Type B pancreatic cell (in vitro differentiated cells): ENCODE measurements at regions not wholly inside any gene's neighbourhood (a gene's known extent, or its start where the extent isn't known, plus 50 kb on each side); places are given as distances from the start of the nearest gene placed in this dataset.
"Not testable (repeated sequence)": the region's sequence is repeated elsewhere in the genome, so short reads cannot be mapped to it uniquely, and the experiment has no call there.

Source experiments
- DNase-seq: peaks from one replicate; pipeline ENCODE4 v3.0.0; 2021; ENCODE audit warnings: mixed read lengths; ENCODE audit not compliant: unreplicated experiment; ENCODE audit errors: extremely low spot score
- H3K27ac Mint-ChIP-seq: 2 replicates; pipeline ENCODE4 v1.8.0; 2021; ENCODE audit warnings: mild to moderate bottlenecking, mixed read lengths
- H3K27me3 Mint-ChIP-seq: 2 replicates; pipeline ENCODE4 v1.8.0; 2021; ENCODE audit warnings: mixed read lengths
- H3K36me3 Mint-ChIP-seq: 2 replicates; pipeline ENCODE4 v1.8.0; 2021; ENCODE audit warnings: mixed read lengths
- H3K4me1 Mint-ChIP-seq: one replicate; pipeline ENCODE4 v1.8.0; 2021; ENCODE audit warnings: mixed read lengths; ENCODE audit not compliant: unreplicated experiment
- H3K4me3 Mint-ChIP-seq: 2 replicates; pipeline ENCODE4 v1.8.0; 2021; ENCODE audit warnings: mild to moderate bottlenecking, mixed read lengths
- H3K9me3 Mint-ChIP-seq: 2 replicates; pipeline ENCODE4 v1.8.0; 2021; ENCODE audit warnings: mixed read lengths
- TF ChIP-seq, protein P1 (sequence below): fragments of 200-600 bp; sonication (generic); conservative IDR thresholded peaks from 2 replicates; pipeline ENCODE4 v1.5.0; 2021; ENCODE audit warnings: antibody characterized with exemption, mild to moderate bottlenecking

DNA sequence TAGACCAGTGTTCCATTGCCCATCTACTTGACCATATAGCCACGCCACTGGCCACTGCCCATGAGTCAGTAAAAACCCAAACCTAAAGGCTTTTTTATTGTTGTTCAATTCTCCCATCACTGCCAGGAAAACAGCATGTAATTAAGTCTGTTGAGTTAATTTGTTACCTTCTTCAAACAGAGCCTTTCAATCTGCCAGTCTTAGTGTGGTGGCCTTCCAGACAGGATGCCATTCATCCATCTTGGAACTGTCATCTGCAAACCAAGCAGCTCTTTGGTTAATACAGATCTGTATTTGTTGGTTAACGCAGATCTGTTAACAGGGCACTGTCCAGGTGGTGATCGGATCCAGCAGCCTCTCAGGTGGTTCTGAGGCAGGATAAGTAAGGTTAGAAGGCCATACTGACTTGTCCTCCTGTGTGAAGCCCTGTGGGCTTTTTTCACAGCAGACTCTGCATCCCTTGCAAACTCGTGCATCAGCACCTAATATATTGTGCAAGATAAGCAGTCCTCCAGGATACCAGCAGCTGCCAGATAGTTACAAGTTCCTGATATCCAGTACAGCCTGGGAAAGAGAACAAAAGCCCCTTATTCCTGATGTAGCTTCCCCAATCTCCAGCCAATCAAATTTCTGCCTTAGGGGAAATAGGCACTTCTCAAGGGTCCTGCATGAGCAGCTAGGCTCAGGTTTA, 59.1 kb upstream of the DHRS4 start:
- Mint-ChIP-seq H3K4me1 (no peaks in the 10 kb centered on the region), H3K9me3 (no peaks in the 10 kb centered on the region), H3K27ac (no peak overlapping the region), H3K27me3 (no peaks in the 10 kb centered on the region), H3K36me3 (no peaks in the 10 kb centered on the region), H3K4me3 (no peak overlapping the region)
- TF ChIP-seq, protein P1, sequence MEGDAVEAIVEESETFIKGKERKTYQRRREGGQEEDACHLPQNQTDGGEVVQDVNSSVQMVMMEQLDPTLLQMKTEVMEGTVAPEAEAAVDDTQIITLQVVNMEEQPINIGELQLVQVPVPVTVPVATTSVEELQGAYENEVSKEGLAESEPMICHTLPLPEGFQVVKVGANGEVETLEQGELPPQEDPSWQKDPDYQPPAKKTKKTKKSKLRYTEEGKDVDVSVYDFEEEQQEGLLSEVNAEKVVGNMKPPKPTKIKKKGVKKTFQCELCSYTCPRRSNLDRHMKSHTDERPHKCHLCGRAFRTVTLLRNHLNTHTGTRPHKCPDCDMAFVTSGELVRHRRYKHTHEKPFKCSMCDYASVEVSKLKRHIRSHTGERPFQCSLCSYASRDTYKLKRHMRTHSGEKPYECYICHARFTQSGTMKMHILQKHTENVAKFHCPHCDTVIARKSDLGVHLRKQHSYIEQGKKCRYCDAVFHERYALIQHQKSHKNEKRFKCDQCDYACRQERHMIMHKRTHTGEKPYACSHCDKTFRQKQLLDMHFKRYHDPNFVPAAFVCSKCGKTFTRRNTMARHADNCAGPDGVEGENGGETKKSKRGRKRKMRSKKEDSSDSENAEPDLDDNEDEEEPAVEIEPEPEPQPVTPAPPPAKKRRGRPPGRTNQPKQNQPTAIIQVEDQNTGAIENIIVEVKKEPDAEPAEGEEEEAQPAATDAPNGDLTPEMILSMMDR, result no peak
- no peak for DNase-seq

DNA sequence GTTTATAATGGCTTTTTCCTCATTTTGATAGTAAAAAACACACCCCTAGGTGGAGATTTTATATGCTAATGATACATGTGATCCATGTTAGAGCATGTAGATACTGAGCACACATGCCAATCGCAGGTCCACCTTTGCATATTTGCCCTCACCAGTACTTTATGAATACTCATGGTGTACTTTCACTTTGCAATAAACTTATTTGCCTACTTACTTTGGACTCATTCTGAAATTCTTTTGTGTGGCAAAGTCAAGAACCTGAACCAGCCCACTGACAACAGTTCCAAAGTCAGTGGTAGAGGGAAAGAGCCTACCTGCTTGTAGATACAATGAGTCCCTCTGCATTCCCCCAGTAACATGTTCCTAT, 58.5 kb upstream of the DHRS4 start:
- Mint-ChIP-seq H3K4me1 (no peaks in the 10 kb centered on the region), H3K9me3 (no peaks in the 10 kb centered on the region), H3K27ac (no peak overlapping the region), H3K36me3 (no peaks in the 10 kb centered on the region), H3K4me3 (no peak overlapping the region), H3K27me3 (no peaks in the 10 kb centered on the region)
- DNase-seq, result no peak
- TF ChIP-seq, protein P1, result no peak

DNA sequence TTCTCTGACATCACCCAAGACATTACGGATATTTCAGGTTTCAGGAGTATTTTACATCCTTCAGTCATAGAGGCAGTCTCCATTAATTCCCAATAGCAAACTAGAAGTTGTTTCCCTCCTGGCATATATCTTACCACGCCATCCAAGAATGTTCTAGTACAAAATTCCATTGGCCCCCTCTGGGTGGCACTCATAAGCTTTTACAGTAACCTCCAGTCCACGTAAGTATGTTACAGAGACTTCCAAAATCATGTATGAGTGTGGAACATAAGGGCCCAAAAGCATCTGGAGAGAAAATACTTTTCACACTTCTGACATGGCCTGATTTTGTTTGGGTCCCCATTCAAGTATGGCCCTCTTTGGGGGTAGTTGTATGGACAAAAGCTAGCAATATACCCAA, 58.1 kb upstream of the DHRS4 start:
- no peak overlapping the region for H3K4me3 Mint-ChIP-seq
- no peak for DNase-seq
- H3K27ac Mint-ChIP-seq, result no peak overlapping the region
- H3K27me3 Mint-ChIP-seq, result no peaks in the 10 kb centered on the region
- H3K4me1 Mint-ChIP-seq, result no peaks in the 10 kb centered on the region
- TF ChIP-seq, protein P1, result no peak
- no peaks in the 10 kb centered on the region for H3K36me3 Mint-ChIP-seq
- H3K9me3 Mint-ChIP-seq, result no peaks in the 10 kb centered on the region

DNA sequence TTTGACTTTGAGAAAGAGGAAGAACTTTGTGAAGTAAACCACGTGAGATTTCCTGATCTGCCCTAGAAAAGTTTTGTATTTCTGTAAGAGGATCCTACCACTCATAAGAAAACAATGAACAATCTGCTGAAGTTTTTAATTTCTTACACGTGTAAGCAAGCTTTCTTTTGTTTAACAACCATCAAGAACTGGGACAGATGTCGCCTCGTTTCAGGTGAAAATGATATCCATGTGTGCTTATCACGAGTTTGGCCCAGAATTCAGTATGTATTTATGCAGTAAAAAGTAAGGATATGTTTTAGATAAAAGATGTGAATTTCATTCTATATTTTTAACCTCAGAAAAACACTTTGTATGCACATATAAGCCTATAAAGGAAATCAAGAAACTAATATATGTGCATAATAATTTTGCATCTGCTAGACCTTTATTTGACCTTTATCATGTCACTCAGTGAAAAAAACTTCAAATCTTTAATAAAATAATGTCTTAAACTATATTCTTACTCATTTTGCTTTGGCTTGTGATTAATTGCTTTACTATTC, 56.9 kb upstream of the DHRS4 start:
- TF ChIP-seq, protein P1, result no peak
- DNase-seq, result no peak
- Mint-ChIP-seq H3K4me3 (no peak overlapping the region), H3K9me3 (no peaks in the 10 kb centered on the region), H3K4me1 (no peaks in the 10 kb centered on the region), H3K27me3 (peaks cover 3% of the 10 kb centered on the region), H3K27ac (no peak overlapping the region), H3K36me3 (no peaks in the 10 kb centered on the region)

DNA sequence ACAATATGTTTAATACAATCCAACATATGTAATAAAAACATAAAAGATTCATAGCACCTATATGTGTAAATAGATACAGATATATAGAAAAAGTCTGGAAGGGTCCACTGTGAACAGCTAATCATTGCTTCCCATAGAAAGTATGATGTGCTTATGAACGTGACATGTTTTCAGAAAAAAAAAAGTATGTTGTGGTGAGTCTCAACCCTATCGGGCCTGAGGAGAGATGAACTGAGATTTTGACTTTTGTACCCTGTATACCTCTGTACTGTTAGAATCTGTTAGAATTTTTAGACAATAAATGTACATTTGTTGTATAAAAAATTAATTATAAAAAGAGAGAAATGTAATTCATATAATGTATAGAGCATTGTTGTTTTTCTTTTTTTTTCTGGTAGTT, 56.3 kb upstream of the DHRS4 start:
- H3K4me1 Mint-ChIP-seq, H3K27me3 Mint-ChIP-seq, H3K36me3 Mint-ChIP-seq, DNase-seq, H3K27ac Mint-ChIP-seq, H3K4me3 Mint-ChIP-seq, H3K9me3 Mint-ChIP-seq: not testable (repeated sequence)

DNA sequence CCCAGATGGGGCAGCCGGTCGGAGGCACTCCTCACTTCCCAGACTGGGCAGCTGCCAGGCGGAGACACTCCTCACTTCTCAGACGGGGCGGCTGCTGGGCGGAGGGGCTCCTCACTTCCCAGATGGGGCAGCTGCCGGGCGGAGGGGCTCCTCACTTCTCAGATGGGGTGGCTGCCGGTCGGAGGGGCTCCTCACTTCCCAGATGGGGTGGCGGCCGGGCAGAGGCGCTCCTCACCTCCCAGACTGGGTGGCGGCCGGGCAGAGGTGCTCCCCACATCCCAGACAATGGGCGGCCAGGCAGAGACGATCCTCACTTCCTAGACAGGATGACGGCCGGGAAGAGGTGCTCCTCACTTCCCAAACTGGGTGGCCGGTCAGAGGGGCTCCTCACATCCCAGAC, 55.2 kb upstream of the DHRS4 start:
- H3K27me3 Mint-ChIP-seq, H3K4me1 Mint-ChIP-seq, H3K27ac Mint-ChIP-seq, DNase-seq, H3K9me3 Mint-ChIP-seq, H3K4me3 Mint-ChIP-seq, H3K36me3 Mint-ChIP-seq: not testable (repeated sequence)

DNA sequence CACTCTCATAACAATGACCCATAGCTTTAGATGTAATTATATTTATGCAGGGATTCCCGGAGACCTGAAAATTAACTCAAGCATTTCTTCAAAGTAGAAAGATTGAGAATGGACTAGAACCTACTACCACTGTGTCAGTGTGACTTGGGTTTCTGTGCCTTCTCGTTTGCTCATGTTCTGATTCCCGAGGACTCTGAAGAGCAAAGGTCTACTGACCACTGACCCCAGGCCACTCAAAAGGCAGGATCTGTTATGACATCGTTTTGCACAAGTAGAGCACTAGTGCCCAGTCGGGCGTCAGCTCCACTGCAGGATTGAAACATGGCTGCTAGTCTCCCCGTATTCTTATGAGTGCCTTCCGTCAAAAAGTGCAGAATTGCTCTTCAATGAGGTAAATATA, 53.8 kb upstream of the DHRS4 start:
- Mint-ChIP-seq H3K27me3 (peaks cover 15% of the 10 kb centered on the region), H3K27ac (no peak overlapping the region), H3K4me1 (no peaks in the 10 kb centered on the region), H3K36me3 (no peaks in the 10 kb centered on the region), H3K4me3 (no peak overlapping the region), H3K9me3 (no peaks in the 10 kb centered on the region)
- DNase-seq, result no peak
- TF ChIP-seq, protein P1, result no peak
